A673 (cell line): ENCODE measurements at regions not wholly inside any gene's neighbourhood (a gene's known extent, or its start where the extent isn't known, plus 50 kb on each side); places are given as distances from the start of the nearest gene placed in this dataset.

ENCODE experiments used
- BruUV-seq: library from RNA; stranded (reverse); fragments of 400-500 nt; replicated peaks from 2 replicates; lab custom pipeline; 2021; lab: Mats Ljungman, UMichigan
- CTCF ChIA-PET: fragments of 300-600 bp; sonication (Branson Sonifier 250); formaldehyde crosslinking; loops from one replicate; lab custom pipeline; 2022; ENCODE audit warnings: antibody characterized with exemption; lab: Charles Lee
- POLR2A ChIA-PET: fragments of 300-600 bp; sonication (Branson Sonifier 250); formaldehyde crosslinking; loops from one replicate; lab custom pipeline; 2022; ENCODE audit warnings: antibody characterized with exemption; ENCODE audit not compliant: low non-redundant PET; lab: Charles Lee
- DNase-seq: peaks from one replicate; pipeline ENCODE4 v3.0.0-alpha.2; 2015; ENCODE audit warnings: low spot score
- H3K27ac ChIP-seq: fragments of 200-600 bp; sonication (generic); 2 replicates; pipeline ENCODE4 v1.5.1; 2016; ENCODE audit warnings: mixed run types, low read depth, mild to moderate bottlenecking, mixed read lengths, antibody characterized with exemption, low read length; ENCODE audit not compliant: poor library complexity, severe bottlenecking
- H3K27me3 ChIP-seq: fragments of 200-600 bp; sonication (generic); replicated peaks from 2 replicates; pipeline ENCODE4 v1.6.1; 2017; ENCODE audit warnings: mixed run types, low read depth, mild to moderate bottlenecking, mixed read lengths, antibody characterized with exemption, low read length; ENCODE audit not compliant: insufficient read depth, poor library complexity
- H3K36me3 ChIP-seq: fragments of 200-600 bp; sonication (generic); 2 replicates; pipeline ENCODE4 v1.6.1; 2016; ENCODE audit warnings: mixed run types, mild to moderate bottlenecking, mixed read lengths, antibody characterized with exemption, low read length; ENCODE audit not compliant: insufficient read depth, poor library complexity, severe bottlenecking
- H3K4me1 ChIP-seq: fragments of 200-600 bp; sonication (generic); 2 replicates; pipeline ENCODE4 v1.6.1; 2017; ENCODE audit warnings: mixed run types, mild to moderate bottlenecking, mixed read lengths, antibody characterized with exemption, low read length; ENCODE audit not compliant: insufficient read depth, poor library complexity, severe bottlenecking
- H3K4me3 ChIP-seq: fragments of 200-600 bp; sonication (generic); 2 replicates; pipeline ENCODE4 v1.5.1; 2016; ENCODE audit warnings: low read depth, mixed run types, mild to moderate bottlenecking, mixed read lengths, low read length; ENCODE audit not compliant: poor library complexity, severe bottlenecking
- H3K9me3 ChIP-seq: fragments of 200-600 bp; sonication (generic); 2 replicates; pipeline ENCODE4 v1.6.1; 2016; ENCODE audit warnings: mixed run types, low read depth, mild to moderate bottlenecking, mixed read lengths, antibody characterized with exemption, low read length; ENCODE audit not compliant: poor library complexity, severe bottlenecking
- CTCF ChIP-seq: fragments of 300-800, 200-600 bp; sonication (generic); conservative IDR thresholded peaks from 2 replicates; pipeline ENCODE4 v1.5.1; 2017; ENCODE audit warnings: low read depth, mild to moderate bottlenecking, antibody characterized with exemption, low read length, moderate library complexity, mixed read lengths
- EZH2 ChIP-seq: fragments of 200-600 bp; sonication (generic); IDR thresholded peaks from 2 replicates; pipeline ENCODE4 v1.6.1; 2017; ENCODE audit warnings: borderline replicate concordance, low read depth, mild to moderate bottlenecking, mixed read lengths, antibody characterized with exemption, low read length; ENCODE audit not compliant: poor library complexity, severe bottlenecking
- intact Hi-C: fragments of 100-400 bp; cut with micrococcal nuclease; formaldehyde crosslinking; loops from one replicate; pipeline ENCODE4 v1.10.0; 2022; ENCODE audit not compliant: unreplicated experiment

GRCh38 chr18:57234346-57234745 lies 87.5 kb downstream of the BOD1L2 start:
- Histone ChIP-seq H3K4me1 (no peaks in the 10 kb centered on the region), H3K27me3 (peaks cover 26% of the 10 kb centered on the region), H3K4me3 (no peak overlapping the region), H3K27ac (no peak overlapping the region), H3K36me3 (no peaks in the 10 kb centered on the region), H3K9me3 (no peaks in the 10 kb centered on the region)
- no TSS peak for BruUV-seq
- intact Hi-C loops: no loop called here
- no peak for TF ChIP-seq CTCF
- TF ChIP-seq EZH2: no peak
- no peak for DNase-seq
- ChIA-PET CTCF (no interaction called here), POLR2A (no interaction called here)

- ChIA-PET POLR2A (no interaction called here), CTCF (no interaction called here)
- DNase-seq: no peak
- peaks cover 81% of the 10 kb centered on the region for H3K27me3 ChIP-seq
- no peaks in the 10 kb centered on the region for H3K9me3 ChIP-seq
- no peak for TF ChIP-seq CTCF
- no peak for TF ChIP-seq EZH2
- H3K27ac ChIP-seq: no peak overlapping the region
- H3K4me1 ChIP-seq: no peaks in the 10 kb centered on the region
- H3K36me3 ChIP-seq: no peaks in the 10 kb centered on the region
- intact Hi-C loops: no loop called here
- BruUV-seq: no TSS peak
- H3K4me3 ChIP-seq: no peak overlapping the region
These were observed 95.0 kb downstream of the BOD1L2 start for GRCh38 chr18:57241869-57242268.

GRCh38 chr18:57242285-57242684 lies 95.4 kb downstream of the BOD1L2 start:
- no peaks in the 10 kb centered on the region for H3K4me1 ChIP-seq
- H3K36me3 ChIP-seq: no peaks in the 10 kb centered on the region
- no peak overlapping the region for H3K4me3 ChIP-seq
- peaks cover 85% of the 10 kb centered on the region for H3K27me3 ChIP-seq
- intact Hi-C loops: no loop called here
- BruUV-seq: no TSS peak
- no peak overlapping the region for H3K27ac ChIP-seq
- DNase-seq: no peak
- ChIA-PET POLR2A (no interaction called here), CTCF (no interaction called here)
- H3K9me3 ChIP-seq: no peaks in the 10 kb centered on the region
- no peak for TF ChIP-seq EZH2
- TF ChIP-seq CTCF: no peak
